ENCODE measurements at regions not wholly inside any gene's neighbourhood (a gene's known extent, or its start where the extent isn't known, plus 50 kb on each side); places are given as distances from the start of the nearest gene placed in this dataset.

- Histone ChIP-seq H3K36me3 (no peaks in the 10 kb centered on the region), H3K27me3 (no peaks in the 10 kb centered on the region), H3K27ac (no peak overlapping the region), H3K4me1 (no peaks in the 10 kb centered on the region), H3K4me3 (no peak overlapping the region), H3K9me3 (no peaks in the 10 kb centered on the region)
- WGBS, 5 donors: 60 to 75% (median 64%) methylated on average over 3 of the region's 3 CpGs
- intact Hi-C loops (cut with DNase I; ENCODE audit: low total_unique reads): no loop called here
- TF ChIP-seq EP300 (IDR thresholded peaks at IDR 0.05): no peak
- no peak for DNase-seq
Measured at GRCh38 chr10:106395041-106395749, 769.3 kb downstream of the SORCS1 start.

- DNase-seq: peak in 1 of 2 donors; percentile 16
- H3K9me3 ChIP-seq: no peaks in the 10 kb centered on the region
- no peak overlapping the region for H3K4me3 ChIP-seq
- 60 to 80% (median 72%) methylated on average over 4 of the region's 4 CpGs for WGBS, 5 donors
- intact Hi-C loops (cut with DNase I; ENCODE audit: low total_unique reads): no loop called here
- H3K4me1 ChIP-seq: no peaks in the 10 kb centered on the region
- no peak for TF ChIP-seq POLR2AphosphoS5 (IDR thresholded peaks at IDR 0.05)
- TF ChIP-seq CTCF (IDR thresholded peaks at IDR 0.05): no peak
- no peak for TF ChIP-seq POLR2A (IDR thresholded peaks at IDR 0.05)
- TF ChIP-seq EP300 (IDR thresholded peaks at IDR 0.05): no peak
- no peak overlapping the region for H3K27ac ChIP-seq
- H3K36me3 ChIP-seq: no peaks in the 10 kb centered on the region
- no peaks in the 10 kb centered on the region for H3K27me3 ChIP-seq
Measured at GRCh38 chr10:106392778-106393177, 771.7 kb downstream of the SORCS1 start.

GRCh38 chr10:106387063-106387462 is 777.4 kb downstream of the SORCS1 start:
- H3K4me3 ChIP-seq: no peak overlapping the region
- DNase-seq: no peak
- intact Hi-C loops (cut with DNase I; ENCODE audit: low total_unique reads): no loop called here
- H3K27ac ChIP-seq: no peak overlapping the region
- peaks cover 0 to 4% (median 0%) of the 10 kb centered on the region in 4 donors for H3K9me3 ChIP-seq
- no peaks in the 10 kb centered on the region for H3K36me3 ChIP-seq
- no peaks in the 10 kb centered on the region for H3K4me1 ChIP-seq
- H3K27me3 ChIP-seq: no peaks in the 10 kb centered on the region
- no peak for TF ChIP-seq POLR2A (IDR thresholded peaks at IDR 0.05)
- no peak for TF ChIP-seq POLR2AphosphoS5 (IDR thresholded peaks at IDR 0.05)
- no peak for TF ChIP-seq CTCF (IDR thresholded peaks at IDR 0.05)
- no peak for TF ChIP-seq EP300 (IDR thresholded peaks at IDR 0.05)

- intact Hi-C loops (cut with DNase I; ENCODE audit: low total_unique reads): no loop called here
- WGBS, 5 donors: 40 to 66% (median 56%) methylated on average over 5 of the region's 5 CpGs
- H3K4me1 ChIP-seq: no peaks in the 10 kb centered on the region
Measured at GRCh38 chr10:106384496-106384895, 780.0 kb downstream of the SORCS1 start.

More at GRCh38 chr10:106384496-106384895, 780.0 kb downstream of the SORCS1 start:
- Histone ChIP-seq H3K9me3 (peaks cover 0 to 4% (median 0%) of the 10 kb centered on the region in 4 donors), H3K27me3 (no peaks in the 10 kb centered on the region), H3K27ac (no peak overlapping the region), H3K4me3 (no peak overlapping the region), H3K36me3 (no peaks in the 10 kb centered on the region)
- TF ChIP-seq CTCF (IDR thresholded peaks at IDR 0.05) (no peak), POLR2AphosphoS5 (IDR thresholded peaks at IDR 0.05) (no peak), POLR2A (IDR thresholded peaks at IDR 0.05) (no peak), EP300 (IDR thresholded peaks at IDR 0.05) (no peak)
- DNase-seq: peak in 1 of 2 donors; percentile 37
